GM21723 (cell line): ENCODE measurements at regions not wholly inside any gene's neighbourhood (a gene's known extent, or its start where the extent isn't known, plus 50 kb on each side); places are given as distances from the start of the nearest gene placed in this dataset.

Source experiments
- ATAC-seq: cut with Tn5 transposase; IDR thresholded peaks from one replicate; pipeline ENCODE4 v1.9.1; 2021; ENCODE audit warnings: mild to moderate bottlenecking, moderate library complexity; ENCODE audit not compliant: unreplicated experiment

- no peak for ATAC-seq
Measured at GRCh38 chr10:31586723-31587638, 268.0 kb downstream of the ZEB1 start.

DNA sequence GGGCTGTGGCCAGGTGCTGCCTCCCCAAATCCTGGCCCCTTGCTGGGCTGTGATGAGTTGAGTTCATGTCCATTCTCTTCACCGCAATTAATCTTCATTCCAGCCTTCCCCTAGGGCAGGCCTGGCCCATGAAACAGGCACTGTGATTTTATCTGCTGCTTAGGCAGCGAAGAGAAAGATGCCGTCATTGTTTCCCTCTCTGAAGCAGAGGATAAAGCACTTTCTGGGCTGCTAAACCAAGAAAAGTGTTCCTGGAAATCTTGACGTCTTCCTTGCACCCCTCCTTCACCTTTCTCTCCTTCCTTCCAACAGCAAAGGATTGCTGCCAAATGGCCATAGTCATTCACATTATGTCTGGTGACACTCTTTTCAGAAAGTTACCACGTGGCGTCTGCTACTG lies 265.9 kb downstream of the ZEB1 start:
- ATAC-seq = no peak

- no peak for ATAC-seq
Measured at GRCh38 chr10:31584098-31584631, 265.1 kb downstream of the ZEB1 start.

DNA sequence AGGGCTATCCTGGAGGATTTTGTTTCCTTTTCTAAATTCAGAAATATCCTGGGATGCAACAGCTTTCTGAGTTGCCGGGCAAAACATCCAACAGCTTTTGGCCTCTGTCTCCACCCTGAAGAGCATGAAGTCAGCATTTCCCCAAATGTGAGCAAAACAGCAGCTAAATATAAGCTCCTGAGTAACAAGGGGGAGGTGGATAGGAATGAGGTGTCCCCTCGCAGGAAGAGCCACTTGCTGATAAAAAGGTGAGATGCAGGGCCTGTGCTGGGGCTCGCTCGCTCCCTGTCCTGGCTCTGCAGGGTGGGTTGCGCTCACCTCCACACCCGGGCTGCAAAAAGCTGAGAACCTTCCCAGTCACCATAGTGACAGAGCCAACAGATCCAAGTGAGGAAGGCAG lies 264.3 kb downstream of the ZEB1 start:
- ATAC-seq = no peak

DNA sequence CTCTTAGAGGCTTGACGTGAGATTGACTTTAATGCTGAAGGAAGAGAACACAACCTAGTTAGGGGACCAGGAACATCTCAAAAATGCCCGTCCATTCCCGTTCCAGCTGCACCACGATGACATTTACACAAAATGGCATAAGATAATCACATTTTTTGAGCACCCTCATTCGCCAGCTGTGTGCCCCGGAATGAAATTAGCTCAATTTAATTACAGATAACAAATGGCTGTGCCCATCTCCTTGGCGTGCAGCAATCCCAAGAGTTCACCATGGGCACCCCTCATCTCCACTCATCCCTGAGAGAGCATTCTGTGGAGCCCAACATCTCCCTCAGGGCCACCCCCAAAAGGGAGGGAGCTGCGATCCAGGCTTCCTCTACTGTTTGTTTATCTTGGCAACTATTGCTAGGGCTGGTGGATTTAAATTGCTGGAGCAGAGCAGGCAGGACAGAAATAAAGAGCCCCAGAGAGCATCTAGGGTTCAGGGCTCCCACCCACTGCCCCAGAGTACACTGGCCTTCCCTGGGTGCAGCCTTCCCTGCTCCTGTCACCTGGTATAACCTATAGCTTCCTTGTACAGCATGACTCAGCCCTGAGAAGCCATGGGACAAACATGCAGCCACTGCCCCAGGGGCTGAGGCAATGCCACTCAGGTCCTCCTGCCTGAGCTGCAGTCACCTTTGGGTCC lies 263.5 kb downstream of the ZEB1 start:
- no peak for ATAC-seq

- peak; percentile 88 for ATAC-seq
Measured at GRCh38 chr10:31581741-31582323, 262.8 kb downstream of the ZEB1 start.

DNA sequence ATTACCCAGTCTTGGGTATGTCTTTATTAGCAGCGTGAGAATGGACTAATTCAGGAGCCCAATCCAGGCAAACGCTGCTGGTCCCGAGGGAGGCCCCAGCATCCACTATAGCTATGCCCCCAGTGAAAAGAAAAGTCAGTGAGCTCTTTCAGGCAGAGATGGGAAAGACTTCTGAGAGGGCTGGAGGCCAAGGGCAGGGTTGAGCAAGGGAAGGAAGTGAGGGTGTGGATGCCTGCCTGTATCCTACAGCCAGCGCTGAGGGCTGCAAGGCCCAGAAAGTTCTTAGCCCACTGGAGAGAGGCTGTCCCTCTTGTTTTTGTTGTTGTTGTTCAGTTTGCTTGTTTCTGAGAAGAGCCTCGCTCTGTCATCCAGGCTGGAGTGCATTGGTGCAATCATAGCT lies 261.6 kb downstream of the ZEB1 start:
- ATAC-seq = no peak
